ENCODE measurements at regions not wholly inside any gene's neighbourhood (a gene's known extent, or its start where the extent isn't known, plus 50 kb on each side); places are given as distances from the start of the nearest gene placed in this dataset.

- no peak for TF ChIP-seq FOXM1 (IDR thresholded peaks at IDR 0.05; ENCODE audit: borderline replicate concordance, low read depth)
- TF ChIP-seq RAD21 (IDR thresholded peaks at IDR 0.05; ENCODE audit: low read depth), result no peak
- no peak for TF ChIP-seq TAF1 (IDR thresholded peaks at IDR 0.05; ENCODE audit: low read depth)
- TF ChIP-seq TCF12 (IDR thresholded peaks at IDR 0.05; ENCODE audit: low read depth), result no peak
- TF ChIP-seq EP300 (IDR thresholded peaks at IDR 0.05; ENCODE audit: borderline replicate concordance), result no peak
- TF ChIP-seq, protein P1, sequence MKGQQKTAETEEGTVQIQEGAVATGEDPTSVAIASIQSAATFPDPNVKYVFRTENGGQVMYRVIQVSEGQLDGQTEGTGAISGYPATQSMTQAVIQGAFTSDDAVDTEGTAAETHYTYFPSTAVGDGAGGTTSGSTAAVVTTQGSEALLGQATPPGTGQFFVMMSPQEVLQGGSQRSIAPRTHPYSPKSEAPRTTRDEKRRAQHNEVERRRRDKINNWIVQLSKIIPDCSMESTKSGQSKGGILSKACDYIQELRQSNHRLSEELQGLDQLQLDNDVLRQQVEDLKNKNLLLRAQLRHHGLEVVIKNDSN (IDR thresholded peaks at IDR 0.05), result no peak
- TF ChIP-seq CEBPB (IDR thresholded peaks at IDR 0.05), result no peak
- no peak for TF ChIP-seq YY1 (IDR thresholded peaks at IDR 0.05; ENCODE audit: low read depth)
- TF ChIP-seq CREB1 (IDR thresholded peaks at IDR 0.05; ENCODE audit: low read depth), result no peak
- no peak for TF ChIP-seq TEAD4 (IDR thresholded peaks at IDR 0.05)
- no peak for TF ChIP-seq MAX (IDR thresholded peaks at IDR 0.05)
- TF ChIP-seq REST (IDR thresholded peaks at IDR 0.05; ENCODE audit: low read depth), result no peak
- no peak for TF ChIP-seq NFIC (IDR thresholded peaks at IDR 0.05)
These were observed 485.2 kb upstream of the ROBO2 start for GRCh38 chr3:76554707-76555106.
